ENCODE measurements at regions not wholly inside any gene's neighbourhood (a gene's known extent, or its start where the extent isn't known, plus 50 kb on each side); places are given as distances from the start of the nearest gene placed in this dataset.
"Not testable (repeated sequence)": the region's sequence is repeated elsewhere in the genome, so short reads cannot be mapped to it uniquely, and the experiment has no call there.

- Mint-ChIP-seq H3K9me3 (peaks cover 11 to 40% (median 21%) of the 10 kb centered on the region in 7 donors), H3K36me3 (peaks cover 11 to 32% of the 10 kb centered on the region in 2 donors), H3K27ac (peak overlapping the region in 3 of 6 donors; percentile 6 to 70 (median 24)), H3K4me3 (peak overlapping the region in 5 of 8 donors; percentile 14 to 82 (median 48)), H3K4me1 (peaks cover 30 to 43% (median 40%) of the 10 kb centered on the region in 3 donors)
- ATAC-seq (ENCODE audit: low read depth in 2 of 2) = peak in 1 of 2 donors; percentile 36
- DNase-seq, H3K27me3 Mint-ChIP-seq: not testable (repeated sequence)
These were observed 60.5 kb upstream of the TCL1B start for GRCh38 chr14:95625710-95626109.

GRCh38 chr14:95635051-95635450 is 51.2 kb upstream of the TCL1B start:
- no peak overlapping the region for H3K27ac Mint-ChIP-seq
- DNase-seq (no peak), ATAC-seq (ENCODE audit: low read depth in 2 of 2) (no peak)
- H3K4me1 Mint-ChIP-seq = peaks cover 8 to 23% (median 22%) of the 10 kb centered on the region in 3 donors
- H3K36me3 Mint-ChIP-seq = peaks cover 1 to 48% of the 10 kb centered on the region in 2 donors
- H3K4me3 Mint-ChIP-seq = no peak overlapping the region
- H3K9me3 Mint-ChIP-seq = peaks cover 9 to 31% (median 21%) of the 10 kb centered on the region in 7 donors
- H3K27me3 Mint-ChIP-seq = peaks cover 0 to 23% (median 17%) of the 10 kb centered on the region in 3 donors
